HL-60 (cell line): ENCODE measurements at regions not wholly inside any gene's neighbourhood (a gene's known extent, or its start where the extent isn't known, plus 50 kb on each side); places are given as distances from the start of the nearest gene placed in this dataset.

Experiments used
- CTCF ChIP-seq: IDR thresholded peaks from one replicate; pipeline ENCODE4 v1.5.1; 2011; ENCODE audit warnings: low read length, control low read depth, inconsistent platforms; ENCODE audit not compliant: insufficient read depth
- GABPA ChIP-seq: IDR thresholded peaks from 2 replicates; pipeline ENCODE4 v1.6.1; 2012; ENCODE audit warnings: low read depth
- POLR2AphosphoS5 ChIP-seq: IDR thresholded peaks from 2 replicates; pipeline ENCODE4 v1.6.1; 2012; ENCODE audit warnings: low read depth
- SPI1 ChIP-seq: IDR thresholded peaks from 2 replicates; pipeline ENCODE4 v1.6.1; 2012; ENCODE audit warnings: low read depth, mild to moderate bottlenecking, borderline replicate concordance
- TF ChIP-seq, protein P1 (sequence below): IDR thresholded peaks from 2 replicates; pipeline ENCODE4 v1.6.1; 2012; ENCODE audit warnings: low read depth; ENCODE audit not compliant: insufficient replicate concordance

DNA sequence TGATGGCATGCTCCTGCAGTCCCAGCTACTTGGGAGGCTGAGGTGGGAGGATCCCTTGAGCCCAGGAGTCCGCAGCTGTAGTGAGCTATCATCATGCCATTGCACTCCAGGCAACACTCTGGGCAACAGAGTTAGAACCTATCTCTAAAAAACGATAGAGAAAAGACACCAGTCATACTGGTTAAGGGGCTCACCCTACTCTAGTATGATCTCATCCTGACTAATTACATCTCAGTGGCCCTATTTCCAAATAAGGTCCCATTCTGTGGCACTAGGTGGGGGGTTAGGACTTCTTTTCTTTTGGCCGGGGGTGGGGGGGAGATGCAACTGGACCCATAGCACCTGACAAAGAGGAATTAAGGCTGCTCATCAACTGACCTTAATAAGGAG lies 163.2 kb upstream of the NCK2 start:
- no peak for TF ChIP-seq POLR2AphosphoS5
- TF ChIP-seq CTCF = no peak
- TF ChIP-seq, protein P1, sequence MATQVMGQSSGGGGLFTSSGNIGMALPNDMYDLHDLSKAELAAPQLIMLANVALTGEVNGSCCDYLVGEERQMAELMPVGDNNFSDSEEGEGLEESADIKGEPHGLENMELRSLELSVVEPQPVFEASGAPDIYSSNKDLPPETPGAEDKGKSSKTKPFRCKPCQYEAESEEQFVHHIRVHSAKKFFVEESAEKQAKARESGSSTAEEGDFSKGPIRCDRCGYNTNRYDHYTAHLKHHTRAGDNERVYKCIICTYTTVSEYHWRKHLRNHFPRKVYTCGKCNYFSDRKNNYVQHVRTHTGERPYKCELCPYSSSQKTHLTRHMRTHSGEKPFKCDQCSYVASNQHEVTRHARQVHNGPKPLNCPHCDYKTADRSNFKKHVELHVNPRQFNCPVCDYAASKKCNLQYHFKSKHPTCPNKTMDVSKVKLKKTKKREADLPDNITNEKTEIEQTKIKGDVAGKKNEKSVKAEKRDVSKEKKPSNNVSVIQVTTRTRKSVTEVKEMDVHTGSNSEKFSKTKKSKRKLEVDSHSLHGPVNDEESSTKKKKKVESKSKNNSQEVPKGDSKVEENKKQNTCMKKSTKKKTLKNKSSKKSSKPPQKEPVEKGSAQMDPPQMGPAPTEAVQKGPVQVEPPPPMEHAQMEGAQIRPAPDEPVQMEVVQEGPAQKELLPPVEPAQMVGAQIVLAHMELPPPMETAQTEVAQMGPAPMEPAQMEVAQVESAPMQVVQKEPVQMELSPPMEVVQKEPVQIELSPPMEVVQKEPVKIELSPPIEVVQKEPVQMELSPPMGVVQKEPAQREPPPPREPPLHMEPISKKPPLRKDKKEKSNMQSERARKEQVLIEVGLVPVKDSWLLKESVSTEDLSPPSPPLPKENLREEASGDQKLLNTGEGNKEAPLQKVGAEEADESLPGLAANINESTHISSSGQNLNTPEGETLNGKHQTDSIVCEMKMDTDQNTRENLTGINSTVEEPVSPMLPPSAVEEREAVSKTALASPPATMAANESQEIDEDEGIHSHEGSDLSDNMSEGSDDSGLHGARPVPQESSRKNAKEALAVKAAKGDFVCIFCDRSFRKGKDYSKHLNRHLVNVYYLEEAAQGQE = no peak
- TF ChIP-seq SPI1 = no peak
- no peak for TF ChIP-seq GABPA
